SK-N-SH (cell line): ENCODE measurements at regions not wholly inside any gene's neighbourhood (a gene's known extent, or its start where the extent isn't known, plus 50 kb on each side); places are given as distances from the start of the nearest gene placed in this dataset.

ENCODE experiments used
- CTCF ChIA-PET: fragments of 300-600, 350-600 bp; formaldehyde crosslinking; extraction: SDS; loops from one replicate; lab custom pipeline; 2021; lab: Yijun Ruan, JAX
- POLR2A ChIA-PET: fragments of 350-600 bp; sonication (Branson Sonifier 250); formaldehyde crosslinking; extraction: SDS; loops from one replicate; lab custom pipeline; 2020; ENCODE audit warnings: antibody characterized with exemption, inconsistent platforms; lab: Yijun Ruan, JAX
- DNase-seq: peaks from one replicate; pipeline ENCODE4 v3.0.0; 2012
- H2AFZ ChIP-seq: fragments of 200-600 bp; sonication (generic); 2 replicates; pipeline ENCODE4 v1.8.1; 2016; ENCODE audit warnings: antibody characterized with exemption, mild to moderate bottlenecking, low read depth
- H3F3A ChIP-seq: fragments of 200-600 bp; sonication (generic); replicated peaks from 2 replicates; pipeline ENCODE3; 2016; ENCODE audit warnings: antibody characterized with exemption, mild to moderate bottlenecking; ENCODE audit not compliant: insufficient read depth
- H3K27ac ChIP-seq, 2 experiments: fragments of 200-500 bp in 1 of 2; fragments of 200-600 bp in 1 of 2; sonication (Bioruptor generic) in 1 of 2; sonication (generic), shearing (Covaris generic) in 1 of 2; 2 replicates each; pipeline versions ENCODE4 v1.5.1 to v1.6.1; 2014 to 2016; ENCODE audit warnings: low read depth in 2 of 2, inconsistent platforms in 1 of 2, low read length in 1 of 2, mild to moderate bottlenecking in 1 of 2, mixed read lengths in 1 of 2
- H3K27me3 ChIP-seq: fragments of 200-600 bp; sonication (generic), shearing (Covaris generic); 2 replicates; pipeline ENCODE4 v1.6.1; 2016; ENCODE audit warnings: mixed run types; ENCODE audit not compliant: insufficient read depth
- H3K36me3 ChIP-seq, 2 experiments: fragments of 200-500 bp in 1 of 2; fragments of 200-600 bp in 1 of 2; sonication (Bioruptor generic) in 1 of 2; sonication (generic) in 1 of 2; replicated peaks in 1 of 2; 2 replicates each; pipeline versions ENCODE3 to v1.5.1; 2014 to 2016; ENCODE audit warnings: low read length in 1 of 2, mild to moderate bottlenecking in 1 of 2; ENCODE audit not compliant: insufficient read depth in 2 of 2, control insufficient read depth in 1 of 2
- H3K4me1 ChIP-seq, 2 experiments: fragments of 200-500 bp in 1 of 2; fragments of 200-600 bp in 1 of 2; sonication (Bioruptor generic) in 1 of 2; sonication (generic), shearing (Covaris generic) in 1 of 2; 2 replicates each; pipeline versions ENCODE4 v1.5.1 to v1.6.1; 2014 to 2016; ENCODE audit warnings: low read depth in 1 of 2, low read length in 1 of 2, mixed run types in 1 of 2; ENCODE audit not compliant: insufficient read depth in 2 of 2, control insufficient read depth in 1 of 2
- H3K4me2 ChIP-seq: fragments of 200-600 bp; sonication (generic), shearing (Covaris generic); 2 replicates; pipeline ENCODE4 v1.6.1; 2017; ENCODE audit warnings: mixed run types
- H3K4me3 ChIP-seq, 2 experiments: fragments of 200-500 bp in 1 of 2; fragments of 200-600 bp in 1 of 2; sonication (Bioruptor generic) in 1 of 2; sonication (generic), shearing (Covaris generic) in 1 of 2; 2 replicates each; pipeline versions ENCODE4 v1.5.1 to v1.8.1; 2014 to 2016; ENCODE audit warnings: low read depth in 2 of 2, inconsistent platforms in 1 of 2, low read length in 1 of 2, mild to moderate bottlenecking in 1 of 2, mixed read lengths in 1 of 2, moderate library complexity in 1 of 2
- H3K79me2 ChIP-seq: fragments of 200-600 bp; sonication (generic); 2 replicates; pipeline ENCODE4 v1.8.1; 2017; ENCODE audit warnings: mild to moderate bottlenecking; ENCODE audit not compliant: insufficient read depth
- H3K9ac ChIP-seq: fragments of 200-600 bp; sonication (generic); 2 replicates; pipeline ENCODE4 v1.6.1; 2017; ENCODE audit warnings: mixed run types
- H3K9me2 ChIP-seq: fragments of 200-600 bp; sonication (generic); 2 replicates; pipeline ENCODE4 v1.6.1; 2017; ENCODE audit warnings: mixed run types
- H3K9me3 ChIP-seq: fragments of 200-600 bp; sonication (generic); 2 replicates; pipeline ENCODE4 v1.6.1; 2017; ENCODE audit warnings: mixed run types, mild to moderate bottlenecking, moderate library complexity
- H4K20me1 ChIP-seq: fragments of 200-600 bp; sonication (generic); 2 replicates; pipeline ENCODE4 v1.6.1; 2017; ENCODE audit warnings: mild to moderate bottlenecking, mixed run types; ENCODE audit not compliant: insufficient read depth
- ELF1 ChIP-seq: IDR thresholded peaks from 2 replicates; pipeline ENCODE4 v1.4.0; 2012
- EP300 ChIP-seq, 2 experiments: IDR thresholded peaks; 2 replicates each; pipeline versions ENCODE4 v1.4.0 to v1.6.1; 2012; ENCODE audit warnings: borderline replicate concordance in 1 of 2, low read depth in 1 of 2, low read length in 1 of 2
- FOSL2 ChIP-seq: IDR thresholded peaks from 2 replicates; pipeline ENCODE4 v1.4.0; 2012; ENCODE audit warnings: low read depth, mild to moderate bottlenecking, moderate library complexity, borderline replicate concordance
- FOXM1 ChIP-seq: IDR thresholded peaks from 2 replicates; pipeline ENCODE4 v1.4.0; 2012; ENCODE audit warnings: low read depth, mild to moderate bottlenecking
- GABPA ChIP-seq: IDR thresholded peaks from 2 replicates; pipeline ENCODE4 v1.4.0; 2012; ENCODE audit warnings: low read depth, mild to moderate bottlenecking
- IRF3 ChIP-seq: fragments of 150-350 bp; IDR thresholded peaks from 2 replicates; pipeline ENCODE4 v1.6.1; 2016; ENCODE audit warnings: mild to moderate bottlenecking, low read depth, low read length
- JUND ChIP-seq: IDR thresholded peaks from 2 replicates; pipeline ENCODE4 v1.4.0; 2012
- MAX ChIP-seq: IDR thresholded peaks from 2 replicates; pipeline ENCODE4 v1.4.0; 2012; ENCODE audit warnings: low read depth
- MEF2A ChIP-seq: IDR thresholded peaks from 2 replicates; pipeline ENCODE4 v1.4.0; 2012; ENCODE audit warnings: low read depth, borderline replicate concordance
- NFIC ChIP-seq: IDR thresholded peaks from 2 replicates; pipeline ENCODE4 v1.4.0; 2012; ENCODE audit warnings: borderline replicate concordance
- PBX3 ChIP-seq: IDR thresholded peaks from 2 replicates; pipeline ENCODE4; 2012
- POLR2AphosphoS5 ChIP-seq: IDR thresholded peaks from 2 replicates; pipeline ENCODE4 v1.6.1; 2012; ENCODE audit warnings: low read depth, low read length
- RXRA ChIP-seq: IDR thresholded peaks from 2 replicates; pipeline ENCODE4 v1.4.0; 2012; ENCODE audit warnings: low read depth, mild to moderate bottlenecking, borderline replicate concordance
- TCF12 ChIP-seq: IDR thresholded peaks from 2 replicates; pipeline ENCODE4 v1.4.0; 2012
- TEAD4 ChIP-seq: IDR thresholded peaks from 2 replicates; pipeline ENCODE4 v1.4.0; 2012; ENCODE audit warnings: mild to moderate bottlenecking, borderline replicate concordance; ENCODE audit not compliant: insufficient read depth
- USF1 ChIP-seq: IDR thresholded peaks from 2 replicates; pipeline ENCODE4 v1.4.0; 2012; ENCODE audit warnings: low read depth, borderline replicate concordance
- YY1 ChIP-seq: IDR thresholded peaks from 2 replicates; pipeline ENCODE4 v1.4.0; 2012; ENCODE audit warnings: low read depth, mild to moderate bottlenecking
- WGBS: methylation state at CpG from one replicate; pipeline ENCODE4 v1.1.6; 2017; ENCODE audit warnings: low lambda C conversion rate; 5-methylcytosine and 5-hydroxymethylcytosine counted together

- Histone ChIP-seq H3K4me2 (peak overlapping the region; percentile 56), H3K4me1 (peaks cover 0 to 16% of the 10 kb centered on the region in 2 experiments; a peak in 3 of 4 replicates), H3K9ac (peak overlapping the region; percentile 62; the same call in 1 of the 2 replicates), H2AFZ (peak overlapping the region; percentile 12; the same call in 1 of the 2 replicates), H3K4me3 (no peak overlapping the region), H3K27ac (peak overlapping the region; percentile 48 to 98; a peak in 3 of 4 replicates), H3K27me3 (no peaks in the 10 kb centered on the region), H3K79me2 (no peaks in the 10 kb centered on the region), H3K36me3 (no peaks in the 10 kb centered on the region), H4K20me1 (no peaks in the 10 kb centered on the region), H3F3A (peaks cover 23% of the 10 kb centered on the region), H3K9me2 (no peaks in the 10 kb centered on the region), H3K9me3 (no peaks in the 10 kb centered on the region)
- WGBS = 26% methylated on average over 5 of the region's 5 CpGs
- CTCF ChIA-PET = interaction anchor here (1.1 kb wide), 1 partner anchor 177 kb away, joined by 4 read pairs; no protein-coding TSS in a partner anchor
- POLR2A ChIA-PET = no interaction called here
- peak; percentile 82 for TF ChIP-seq TCF12
- peak; percentile 59; the same call in 1 of the 2 replicates for TF ChIP-seq RXRA
- TF ChIP-seq EP300 (IDR thresholded peaks at IDR 0.05; ENCODE audit: borderline replicate concordance in 1 of 2, low read depth in 1 of 2, low read length in 1 of 2) = peak in 1 of 2 experiments; percentile 82; a peak in 1 of 4 replicates
- peak; percentile 58; the same call in 1 of the 2 replicates for TF ChIP-seq TEAD4
- TF ChIP-seq ELF1 = 0 out of 2 replicates have a peak, but pooled peaks have one; percentile 28
- peak; percentile 83 for TF ChIP-seq MAX
- no peak for TF ChIP-seq IRF3
- peak; percentile 86 for TF ChIP-seq PBX3
- TF ChIP-seq POLR2AphosphoS5 = peak; percentile 47; the same call in 1 of the 2 replicates
- TF ChIP-seq FOXM1 = no peak; the same call in 1 of the 2 replicates
- TF ChIP-seq GABPA = peak; percentile 29; the same call in 1 of the 2 replicates
- TF ChIP-seq FOSL2 = peak; percentile 99
- TF ChIP-seq USF1 = no peak
- TF ChIP-seq YY1 = no peak
- peak; percentile 37; the same call in 1 of the 2 replicates for TF ChIP-seq NFIC
- TF ChIP-seq MEF2A = peak; percentile 14; the same call in 1 of the 2 replicates
- peak; percentile 97 for TF ChIP-seq JUND
- no peak for DNase-seq
These were observed 163.4 kb downstream of the ADAMTS15 start for GRCh38 chr11:130611791-130612251.
